GM18505 (cell line): ENCODE measurements at regions not wholly inside any gene's neighbourhood (a gene's known extent, or its start where the extent isn't known, plus 50 kb on each side); places are given as distances from the start of the nearest gene placed in this dataset.

Experiments
- ATAC-seq: cut with Tn5 transposase; IDR thresholded peaks from one replicate; pipeline ENCODE4 v1.9.1; 2021; ENCODE audit not compliant: unreplicated experiment
- POLR2A ChIP-seq: IDR thresholded peaks from 4 replicates; pipeline ENCODE4 v1.6.1; 2011; ENCODE audit warnings: borderline replicate concordance; ENCODE audit not compliant: insufficient read depth, insufficient read length; ENCODE audit errors: extremely low read depth

DNA sequence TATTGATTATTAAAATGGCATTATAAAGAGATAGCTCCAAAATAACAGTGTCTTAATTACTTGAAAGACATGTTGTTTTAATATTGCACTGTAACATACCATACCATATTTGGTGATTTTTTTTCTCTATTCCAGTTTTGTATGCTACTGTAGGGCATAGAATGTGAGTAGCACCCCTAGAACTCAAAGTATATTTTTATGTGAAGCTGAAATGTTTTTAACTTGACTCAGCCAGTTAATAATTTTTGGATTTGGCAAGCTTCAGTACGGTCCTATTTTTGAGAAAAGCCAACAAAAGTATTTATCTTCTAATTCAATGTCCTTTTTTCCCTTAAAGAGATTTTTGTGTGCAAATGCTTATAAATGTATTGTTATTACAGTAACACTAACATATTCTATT is 593.8 kb downstream of the USP25 start:
- no peak for ATAC-seq
- no peak for TF ChIP-seq POLR2A

DNA sequence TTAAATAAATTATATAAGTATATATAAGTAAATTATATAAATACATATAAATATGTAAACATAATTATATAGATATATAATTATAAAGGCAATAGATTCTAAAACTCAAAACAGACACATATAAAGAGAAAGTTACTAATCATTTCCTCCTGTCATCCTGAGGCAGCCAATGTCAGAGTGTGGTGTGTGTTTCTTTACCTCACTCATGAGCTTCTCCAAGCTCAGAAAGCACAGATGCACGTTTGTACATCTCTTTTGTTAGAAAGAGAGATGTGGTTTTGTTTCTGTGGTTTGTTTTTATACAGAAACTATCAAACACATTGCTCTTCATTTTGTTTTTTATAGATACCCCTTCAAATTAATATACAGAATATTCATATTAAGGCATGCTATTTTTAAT is 594.8 kb downstream of the USP25 start:
- TF ChIP-seq POLR2A = no peak
- ATAC-seq = no peak

DNA sequence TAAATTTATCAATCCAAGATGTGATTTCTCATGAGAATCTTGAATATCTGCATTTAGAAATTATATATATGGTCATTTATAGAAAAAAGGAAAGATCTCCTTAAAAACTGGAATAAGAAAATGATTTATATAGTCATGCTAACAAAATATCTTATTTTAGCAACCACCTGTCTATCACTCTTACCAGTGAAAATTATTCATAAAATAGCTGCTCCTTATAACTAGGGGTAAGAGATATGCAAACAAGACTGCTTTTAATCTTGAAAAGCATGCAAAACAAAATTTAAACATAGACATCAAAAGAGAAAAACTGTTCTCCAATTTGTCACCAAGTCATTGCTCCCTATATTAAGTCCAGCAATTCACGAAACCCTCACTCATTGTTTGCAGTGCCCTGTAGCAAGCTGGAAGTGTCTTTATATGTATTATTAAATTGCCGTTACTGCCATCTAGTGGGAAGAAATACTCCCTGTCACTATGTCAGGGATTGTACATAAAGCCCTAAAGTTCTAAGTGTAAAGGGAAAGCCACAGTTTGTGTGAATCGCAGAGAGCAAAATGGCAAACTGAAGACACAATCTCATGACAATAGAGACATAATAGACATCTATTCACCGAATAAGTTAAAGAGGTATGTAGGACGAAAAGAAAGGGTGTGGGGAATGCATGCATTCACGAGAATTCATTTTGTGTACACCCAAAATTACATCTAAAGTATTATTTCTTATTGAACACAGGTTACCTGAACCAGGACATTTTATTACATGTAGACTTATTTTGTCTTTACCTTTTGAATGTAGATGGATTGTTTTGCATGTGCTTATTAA is 600.5 kb downstream of the USP25 start:
- peak; percentile 83 for ATAC-seq
- no peak for TF ChIP-seq POLR2A

DNA sequence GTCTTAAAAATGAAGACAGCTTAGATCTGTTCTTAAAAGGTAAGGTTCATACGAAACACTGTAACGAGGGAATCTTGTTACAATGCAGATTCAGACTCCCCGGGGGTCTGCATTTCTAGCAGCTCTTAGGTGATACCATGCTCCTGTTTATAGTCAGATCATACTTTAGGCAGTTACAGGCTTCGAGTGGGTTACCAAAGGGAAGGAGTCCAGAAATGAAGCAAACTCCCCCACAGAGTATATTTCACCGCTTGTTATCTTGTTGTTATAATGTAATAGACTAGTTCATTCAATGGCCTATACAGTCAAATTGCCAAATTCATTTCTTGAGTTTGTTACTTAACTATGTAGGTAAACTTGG is 601.1 kb downstream of the USP25 start:
- no peak for TF ChIP-seq POLR2A
- no peak for ATAC-seq

DNA sequence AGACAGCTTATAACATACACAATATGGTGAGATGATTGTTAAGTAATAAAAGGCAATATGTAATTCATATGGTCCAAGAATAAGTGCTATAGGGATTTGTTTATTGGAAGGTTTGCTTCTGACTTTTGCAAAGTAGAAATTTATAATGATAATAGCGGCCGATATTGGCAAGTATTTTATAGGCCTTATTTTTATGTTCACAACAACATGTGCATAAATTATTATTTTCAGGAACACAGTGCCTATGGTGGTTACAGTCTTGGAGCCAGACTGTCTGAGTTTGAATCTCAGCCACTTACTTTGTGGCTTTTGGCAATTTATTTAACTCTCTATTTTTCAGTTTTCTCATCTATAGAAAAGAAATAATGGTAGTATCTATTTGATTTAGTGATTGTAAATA is 607.5 kb downstream of the USP25 start:
- no peak for TF ChIP-seq POLR2A
- ATAC-seq = no peak

DNA sequence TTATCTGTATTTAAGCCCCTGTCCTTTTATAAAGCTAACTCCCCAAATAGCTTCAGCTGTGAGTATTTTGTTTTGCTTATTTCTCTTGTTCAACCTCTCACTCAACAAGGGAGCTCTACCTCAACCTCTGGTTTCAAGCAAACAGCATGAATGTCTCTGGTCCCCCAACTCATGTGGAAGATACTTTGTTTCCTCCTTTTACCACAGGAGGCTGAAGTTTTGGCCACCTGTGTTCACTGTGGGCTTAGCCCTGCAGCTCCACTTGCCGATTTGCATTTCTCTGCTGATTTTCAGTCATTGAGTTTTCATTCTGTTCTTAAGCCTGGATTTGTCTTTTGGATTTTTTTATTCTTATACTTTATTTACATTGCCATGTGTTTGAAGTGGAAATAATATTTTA is 613.1 kb downstream of the USP25 start:
- no peak for TF ChIP-seq POLR2A
- no peak for ATAC-seq

DNA sequence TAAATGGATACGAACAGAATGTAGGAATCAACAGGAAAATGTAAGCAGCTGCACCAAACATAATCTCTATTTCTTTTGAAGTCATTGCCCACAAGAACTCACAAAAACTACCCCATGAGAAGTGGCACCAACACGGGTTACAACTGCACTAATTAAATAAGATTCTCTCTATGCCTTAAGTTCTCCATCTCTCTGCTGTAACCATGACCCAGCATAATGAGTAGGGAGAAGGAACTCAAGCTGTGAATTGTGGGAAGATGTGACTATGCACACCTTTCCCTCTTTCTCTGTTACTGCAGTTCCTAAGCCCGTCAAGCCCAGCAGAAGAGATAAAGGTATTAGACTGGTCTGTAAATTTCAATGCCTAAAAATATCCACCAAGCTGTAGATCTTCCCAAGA is 614.0 kb downstream of the USP25 start:
- no peak for ATAC-seq
- TF ChIP-seq POLR2A = no peak

DNA sequence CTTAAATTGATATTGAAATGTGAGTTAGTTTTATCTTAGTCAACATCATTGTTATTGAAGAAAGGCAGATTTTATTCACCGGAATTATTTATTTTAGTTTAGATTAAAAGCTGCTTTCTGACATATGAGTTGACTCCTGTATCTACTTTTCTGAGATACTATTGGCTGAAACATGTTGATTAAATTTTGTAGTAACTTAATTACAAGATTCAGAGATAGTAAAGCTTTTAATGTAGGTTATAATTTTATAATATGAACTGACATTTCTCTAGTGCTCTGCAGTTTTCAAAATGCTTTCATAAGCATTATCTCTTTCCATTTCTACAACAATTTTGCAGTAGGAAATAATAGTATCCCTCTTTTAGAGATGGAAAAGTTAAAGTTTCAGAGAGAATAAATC is 616.0 kb downstream of the USP25 start:
- no peak for TF ChIP-seq POLR2A
- ATAC-seq = no peak

DNA sequence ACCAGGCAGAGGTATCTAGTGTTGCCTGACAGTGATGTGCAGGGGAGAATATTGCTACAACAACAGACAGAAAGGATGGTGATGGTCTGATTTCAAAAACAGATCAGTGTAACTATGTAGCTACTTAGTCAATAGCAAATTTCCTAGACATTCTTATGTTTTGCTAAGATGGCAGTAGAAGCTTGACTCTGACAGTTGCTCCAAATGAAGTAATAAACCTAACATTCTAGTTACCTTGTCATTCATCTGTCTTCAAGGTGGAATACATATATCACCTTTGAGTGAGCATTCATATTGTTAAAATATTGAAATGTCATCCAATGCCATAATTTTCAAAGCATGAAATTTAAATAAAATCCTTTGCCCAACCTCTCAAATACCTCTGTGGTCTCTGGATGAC is 617.4 kb downstream of the USP25 start:
- ATAC-seq = no peak
- no peak for TF ChIP-seq POLR2A

DNA sequence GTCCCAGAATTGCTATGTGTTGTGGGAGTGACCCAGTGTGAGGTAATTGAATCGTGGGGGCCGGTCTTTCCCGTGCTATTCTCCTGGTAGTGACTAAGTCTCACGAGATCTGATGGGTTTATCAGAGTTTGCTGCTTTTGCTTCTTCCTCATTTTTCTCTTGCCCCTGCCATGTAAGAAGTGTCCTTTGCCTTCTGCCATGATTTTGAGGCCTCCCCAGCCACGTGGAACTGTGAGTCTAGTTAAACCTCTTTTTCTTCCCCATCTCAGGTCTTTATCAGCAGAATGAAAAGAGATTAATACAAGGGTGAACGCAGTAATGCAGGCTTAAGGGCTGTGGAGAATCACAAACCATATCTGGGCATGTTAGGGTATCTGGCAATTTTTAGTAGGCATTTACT is 624.0 kb downstream of the USP25 start:
- ATAC-seq = no peak
- no peak for TF ChIP-seq POLR2A

DNA sequence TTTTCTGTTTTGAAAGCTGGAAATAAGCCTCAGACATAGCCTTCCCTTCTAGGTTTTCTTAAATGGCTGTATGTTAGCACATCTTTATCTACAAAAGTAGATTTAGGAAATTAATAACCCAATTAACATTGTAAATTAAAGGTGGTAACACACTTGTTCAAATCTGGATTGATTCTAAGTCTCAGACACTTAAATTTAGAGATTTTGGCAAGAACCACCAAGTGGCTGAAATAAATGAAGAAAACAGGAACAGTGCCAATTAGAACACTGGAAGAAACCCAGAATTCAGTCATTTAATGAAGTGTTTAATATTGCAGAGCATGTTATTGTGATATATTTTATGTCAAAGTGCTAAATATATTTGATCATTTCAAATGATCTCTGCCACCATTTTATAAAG is 628.2 kb downstream of the USP25 start:
- no peak for ATAC-seq
- no peak for TF ChIP-seq POLR2A

DNA sequence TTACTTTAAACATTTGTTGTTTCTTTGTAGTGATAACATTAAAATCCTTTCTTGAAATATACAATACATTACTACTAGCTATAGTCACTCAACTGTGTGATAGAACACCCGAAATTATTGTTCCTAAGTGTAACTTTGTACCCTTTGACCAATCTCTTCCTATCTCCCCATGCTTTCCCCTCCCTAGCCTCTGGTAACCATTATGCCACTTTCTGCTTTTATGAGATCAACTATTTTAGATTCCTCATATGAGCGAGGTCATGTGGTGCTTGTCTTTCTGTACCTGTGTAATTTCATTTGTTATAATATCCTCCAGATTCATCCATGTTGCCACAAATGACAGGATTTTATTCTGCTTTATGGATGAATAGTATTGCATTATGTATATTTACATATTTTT is 629.0 kb downstream of the USP25 start:
- no peak for TF ChIP-seq POLR2A

DNA sequence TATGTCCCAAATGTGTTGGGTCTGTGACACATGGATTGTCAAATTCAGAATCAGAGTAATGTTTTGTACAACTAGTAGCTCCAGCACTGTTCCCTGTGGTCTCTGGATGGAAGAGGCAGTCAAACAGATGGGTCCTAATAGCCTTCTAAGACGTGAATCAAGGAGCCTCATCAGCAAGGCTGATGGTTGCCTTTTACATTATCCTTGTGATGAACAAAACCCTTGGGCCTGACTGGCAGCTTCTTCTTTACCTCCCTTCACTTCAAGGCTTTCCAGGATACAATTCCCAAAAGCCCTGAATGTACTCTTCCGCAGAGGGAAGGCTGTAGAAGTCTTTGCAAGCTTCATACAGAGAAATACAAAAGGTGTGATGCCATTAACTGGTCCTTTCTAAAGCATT is 633.3 kb downstream of the USP25 start:
- no peak for TF ChIP-seq POLR2A

More for the DNA sequence above, 629.0 kb downstream of the USP25 start:
- no peak for ATAC-seq

DNA sequence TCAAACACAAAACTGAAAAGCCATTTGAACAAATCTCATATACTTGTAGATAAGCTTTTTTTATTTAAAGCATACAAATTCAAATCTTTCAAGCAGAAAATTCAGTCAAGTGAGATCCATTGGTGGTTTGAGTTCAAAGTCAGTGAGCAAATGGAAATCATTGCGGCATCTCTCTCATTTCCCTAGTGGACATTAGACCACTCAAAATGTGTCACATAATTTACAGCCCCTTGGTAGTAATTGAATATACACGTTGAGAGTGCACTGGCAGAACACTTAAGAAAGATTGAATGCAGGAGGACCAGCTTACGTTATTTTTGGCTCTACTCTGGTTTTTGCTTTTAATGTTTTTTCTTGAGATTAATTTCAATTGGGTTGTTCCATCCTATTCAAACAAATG is 633.7 kb downstream of the USP25 start:
- ATAC-seq = no peak
- TF ChIP-seq POLR2A = no peak

More for the DNA sequence above, 633.3 kb downstream of the USP25 start:
- no peak for ATAC-seq

DNA sequence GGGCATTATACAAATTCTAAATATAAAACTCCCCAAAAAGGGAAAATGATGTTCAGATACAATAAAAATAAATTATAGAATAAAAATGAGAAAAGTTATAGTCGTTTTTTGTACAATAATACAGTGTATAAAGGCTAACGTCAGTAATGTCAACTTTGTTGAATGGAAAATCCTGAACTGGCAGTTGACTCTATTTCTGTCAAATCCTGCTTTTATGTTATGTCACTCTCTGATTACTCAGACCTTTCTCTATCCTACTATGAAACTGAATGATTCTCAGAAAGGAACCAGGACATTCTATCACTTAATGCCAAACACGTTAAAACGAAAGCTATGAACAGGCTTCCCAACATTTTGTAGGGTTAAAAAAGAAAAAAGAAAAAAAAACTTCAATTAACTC is 636.4 kb downstream of the USP25 start:
- no peak for ATAC-seq
- TF ChIP-seq POLR2A = no peak
